ENCODE measurements at regions not wholly inside any gene's neighbourhood (a gene's known extent, or its start where the extent isn't known, plus 50 kb on each side); places are given as distances from the start of the nearest gene placed in this dataset.

DNA sequence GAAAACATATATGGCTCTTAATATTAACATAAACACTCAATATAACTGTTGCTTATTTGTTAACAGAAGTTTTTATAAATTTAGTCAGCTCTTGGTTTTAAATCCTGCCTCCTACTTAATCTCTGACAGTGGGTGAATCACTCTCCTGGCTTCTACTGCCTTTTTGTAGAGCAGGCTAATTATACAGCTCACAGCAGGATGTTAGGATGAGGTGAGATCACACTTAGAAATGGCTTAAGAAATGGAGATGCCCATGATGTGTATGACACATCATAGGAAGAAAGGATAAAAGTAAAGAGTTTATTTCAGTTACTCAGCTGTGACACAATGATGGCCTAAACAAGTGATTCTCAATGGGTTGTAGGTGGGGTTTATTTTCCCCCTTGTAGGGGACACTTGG, 345.6 kb downstream of the SPRY2 start:
- intact Hi-C loops (cut with DNase I): no loop called here

DNA sequence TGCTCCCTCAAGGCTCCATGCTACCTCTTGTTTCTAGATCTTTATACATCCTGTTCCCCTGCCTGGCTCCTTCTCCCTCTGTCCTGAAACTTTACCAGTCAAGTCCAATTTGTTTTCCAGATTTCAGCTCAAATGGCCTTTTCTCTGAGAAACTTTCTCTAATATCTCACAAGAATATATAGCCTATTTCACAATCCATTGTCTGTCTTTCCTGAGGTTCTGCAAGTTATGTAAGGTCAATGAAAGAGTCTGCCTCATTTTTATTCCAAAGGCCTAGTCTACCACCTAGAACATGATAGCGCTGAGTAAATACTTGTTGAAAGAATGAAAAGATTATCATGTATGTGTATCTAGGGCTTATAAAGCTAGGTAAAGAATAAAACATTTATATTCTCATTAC, 348.8 kb downstream of the SPRY2 start:
- Histone ChIP-seq H3K4me3 (no peak overlapping the region), H3K9me3 (no peaks in the 10 kb centered on the region), H3K9ac (ENCODE audit: low read depth in 2 of 2, low read length in 2 of 2) (no peak overlapping the region), H3K4me1 (no peaks in the 10 kb centered on the region), H3K36me3 (no peaks in the 10 kb centered on the region), H3K27ac (no peak overlapping the region), H3K27me3 (no peaks in the 10 kb centered on the region)
- TF ChIP-seq, protein P1, sequence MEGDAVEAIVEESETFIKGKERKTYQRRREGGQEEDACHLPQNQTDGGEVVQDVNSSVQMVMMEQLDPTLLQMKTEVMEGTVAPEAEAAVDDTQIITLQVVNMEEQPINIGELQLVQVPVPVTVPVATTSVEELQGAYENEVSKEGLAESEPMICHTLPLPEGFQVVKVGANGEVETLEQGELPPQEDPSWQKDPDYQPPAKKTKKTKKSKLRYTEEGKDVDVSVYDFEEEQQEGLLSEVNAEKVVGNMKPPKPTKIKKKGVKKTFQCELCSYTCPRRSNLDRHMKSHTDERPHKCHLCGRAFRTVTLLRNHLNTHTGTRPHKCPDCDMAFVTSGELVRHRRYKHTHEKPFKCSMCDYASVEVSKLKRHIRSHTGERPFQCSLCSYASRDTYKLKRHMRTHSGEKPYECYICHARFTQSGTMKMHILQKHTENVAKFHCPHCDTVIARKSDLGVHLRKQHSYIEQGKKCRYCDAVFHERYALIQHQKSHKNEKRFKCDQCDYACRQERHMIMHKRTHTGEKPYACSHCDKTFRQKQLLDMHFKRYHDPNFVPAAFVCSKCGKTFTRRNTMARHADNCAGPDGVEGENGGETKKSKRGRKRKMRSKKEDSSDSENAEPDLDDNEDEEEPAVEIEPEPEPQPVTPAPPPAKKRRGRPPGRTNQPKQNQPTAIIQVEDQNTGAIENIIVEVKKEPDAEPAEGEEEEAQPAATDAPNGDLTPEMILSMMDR (IDR thresholded peaks at IDR 0.05): no peak
- intact Hi-C loops (cut with DNase I): no loop called here
- DNase-seq: no peak

More for the DNA sequence above, 345.6 kb downstream of the SPRY2 start:
- Histone ChIP-seq H3K27me3 (no peaks in the 10 kb centered on the region), H3K27ac (no peak overlapping the region), H3K9ac (ENCODE audit: low read depth in 2 of 2, low read length in 2 of 2) (no peak overlapping the region), H3K4me1 (no peaks in the 10 kb centered on the region), H3K4me3 (no peak overlapping the region), H3K9me3 (no peaks in the 10 kb centered on the region), H3K36me3 (no peaks in the 10 kb centered on the region)
- TF ChIP-seq, protein P1 (IDR thresholded peaks at IDR 0.05): no peak
- no peak for DNase-seq

DNA sequence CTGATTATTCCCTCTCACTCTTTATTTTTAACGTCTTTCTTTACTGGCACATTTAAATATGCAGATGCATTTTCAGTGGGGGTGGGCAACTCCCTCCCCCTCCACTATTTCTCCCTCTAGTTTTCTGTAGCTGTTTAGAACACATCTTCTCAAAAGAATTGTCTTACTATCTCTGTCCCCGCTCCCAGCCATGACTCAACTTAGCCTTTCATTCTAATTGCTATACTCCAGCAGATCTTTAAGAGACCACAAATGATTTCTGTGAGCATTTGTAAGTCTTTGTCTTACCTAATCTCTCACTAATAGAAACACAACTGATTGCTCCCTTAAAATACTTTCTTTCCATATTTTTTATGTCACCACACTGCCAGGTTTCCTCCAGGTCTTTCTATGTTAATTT, 350.9 kb downstream of the SPRY2 start:
- intact Hi-C loops (cut with DNase I): no loop called here
- no peaks in the 10 kb centered on the region for H3K9me3 ChIP-seq
- H3K36me3 ChIP-seq: no peaks in the 10 kb centered on the region
- no peak overlapping the region for H3K9ac ChIP-seq (ENCODE audit: low read depth in 2 of 2, low read length in 2 of 2)
- TF ChIP-seq, protein P1 (IDR thresholded peaks at IDR 0.05): no peak
- H3K27ac ChIP-seq: no peak overlapping the region
- H3K27me3 ChIP-seq: no peaks in the 10 kb centered on the region
- no peaks in the 10 kb centered on the region for H3K4me1 ChIP-seq
- no peak overlapping the region for H3K4me3 ChIP-seq
- no peak for DNase-seq

DNA sequence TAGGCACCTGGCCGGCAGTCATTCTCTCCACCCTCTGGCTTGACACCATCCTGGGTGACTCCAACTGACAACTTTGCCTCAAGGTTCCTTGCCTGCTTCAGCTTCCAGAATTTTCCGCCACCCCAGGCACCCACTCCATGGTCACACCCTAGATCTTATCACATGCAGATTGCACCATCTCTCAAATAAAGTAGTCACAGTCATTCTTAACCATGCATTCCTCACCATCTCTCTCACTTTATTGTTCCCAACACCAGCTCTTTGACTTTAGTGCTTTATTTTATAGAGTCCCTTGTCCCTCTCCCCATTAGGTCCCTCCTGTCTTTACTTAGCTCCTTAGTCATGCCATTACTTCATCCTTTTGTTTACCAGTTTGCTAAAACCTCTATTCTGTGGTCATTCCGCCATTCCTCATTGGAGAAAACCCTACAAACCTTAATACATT, 351.7 kb downstream of the SPRY2 start:
- DNase-seq: peak; percentile 59
- intact Hi-C loops (cut with DNase I): no loop called here
- no peaks in the 10 kb centered on the region for H3K9me3 ChIP-seq
- no peaks in the 10 kb centered on the region for H3K36me3 ChIP-seq
- H3K4me3 ChIP-seq: no peak overlapping the region
- no peaks in the 10 kb centered on the region for H3K4me1 ChIP-seq
- H3K9ac ChIP-seq (ENCODE audit: low read depth in 2 of 2, low read length in 2 of 2): no peak overlapping the region
- no peaks in the 10 kb centered on the region for H3K27me3 ChIP-seq
- TF ChIP-seq, protein P1 (IDR thresholded peaks at IDR 0.05): no peak
- H3K27ac ChIP-seq: peak overlapping the region; percentile 74

DNA sequence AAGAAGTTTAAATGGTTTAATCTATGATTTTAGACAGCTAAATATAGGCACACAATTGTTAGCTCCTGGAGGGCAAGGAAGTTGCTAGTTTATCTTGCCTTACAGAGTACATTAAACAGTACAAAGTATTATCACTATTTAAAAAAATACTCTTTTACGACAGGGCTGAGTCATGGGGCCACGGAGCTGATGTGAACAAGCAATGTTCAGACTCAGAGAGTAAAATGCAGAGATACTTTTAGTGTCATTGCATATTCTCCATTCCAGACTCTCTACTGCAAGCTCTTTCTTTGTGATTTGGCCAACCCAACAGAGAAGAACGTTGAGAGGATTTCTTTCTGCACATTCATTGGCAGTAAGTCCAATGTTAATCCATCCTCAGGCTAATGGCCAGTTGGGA, 352.4 kb downstream of the SPRY2 start:
- Histone ChIP-seq H3K27ac (peak overlapping the region; percentile 74), H3K9ac (ENCODE audit: low read depth in 2 of 2, low read length in 2 of 2) (no peak overlapping the region), H3K36me3 (no peaks in the 10 kb centered on the region), H3K4me1 (no peaks in the 10 kb centered on the region), H3K9me3 (no peaks in the 10 kb centered on the region), H3K4me3 (no peak overlapping the region), H3K27me3 (no peaks in the 10 kb centered on the region)
- DNase-seq: no peak
- TF ChIP-seq, protein P1 (IDR thresholded peaks at IDR 0.05): no peak
- intact Hi-C loops (cut with DNase I): no loop called here

DNA sequence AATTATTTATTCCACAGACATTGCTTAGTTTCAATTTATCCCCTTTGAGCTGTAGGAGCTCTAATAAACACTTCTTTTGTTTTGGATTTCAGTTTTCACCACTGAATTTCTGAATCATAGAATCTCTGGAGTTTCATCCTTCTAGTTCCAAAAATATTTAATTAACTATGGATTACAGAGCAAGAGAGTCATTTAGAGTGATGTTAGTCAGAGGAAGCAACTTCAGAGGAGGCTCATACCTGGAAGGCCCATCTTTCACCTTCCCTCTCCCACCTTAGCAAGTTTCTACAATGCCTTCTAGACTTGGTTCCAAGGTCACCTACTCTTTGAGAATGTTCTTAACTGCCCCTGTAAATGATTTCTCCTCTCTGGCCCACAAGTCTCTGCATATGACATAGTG, 353.2 kb downstream of the SPRY2 start:
- Histone ChIP-seq H3K4me1 (no peaks in the 10 kb centered on the region), H3K36me3 (no peaks in the 10 kb centered on the region), H3K9ac (ENCODE audit: low read depth in 2 of 2, low read length in 2 of 2) (no peak overlapping the region), H3K27me3 (no peaks in the 10 kb centered on the region), H3K9me3 (no peaks in the 10 kb centered on the region), H3K4me3 (no peak overlapping the region), H3K27ac (peak overlapping the region; percentile 74)
- TF ChIP-seq, protein P1 (IDR thresholded peaks at IDR 0.05): no peak
- DNase-seq: no peak
- intact Hi-C loops (cut with DNase I): no loop called here

Data from colonic mucosa (tissue), 4 donors.